Lung (tissue), 11 donors: ENCODE measurements at regions not wholly inside any gene's neighbourhood (a gene's known extent, or its start where the extent isn't known, plus 50 kb on each side); places are given as distances from the start of the nearest gene placed in this dataset.

Experiments
- ATAC-seq: fragments of 200-7000 bp; cut with Tn5 transposase; one replicate; pipeline ENCODE4 v1.9.1; 2020; ENCODE audit warnings: moderate number of reproducible peaks; ENCODE audit not compliant: insufficient read depth, low FRiP score
- DNase-seq, 3 donors: peaks; one replicate each; pipeline ENCODE4 v3.0.0-alpha.2; 2013 to 2017
- H3K27ac ChIP-seq, 2 donors: one replicate each; pipeline ENCODE4 v1.5.1; 2013; ENCODE audit warnings: mild to moderate bottlenecking in 2 of 2, moderate library complexity in 2 of 2, control low read depth in 1 of 2, inconsistent platforms in 1 of 2, low read depth in 1 of 2, low read length in 1 of 2
- H3K27me3 ChIP-seq, 3 donors: one replicate each; pipeline ENCODE4 v1.5.1; 2013; ENCODE audit warnings: low read length in 2 of 3; ENCODE audit not compliant: control insufficient read depth in 3 of 3, insufficient read depth in 3 of 3
- H3K36me3 ChIP-seq, 4 donors: one replicate each; pipeline ENCODE4 v1.5.1; 2013; ENCODE audit warnings: low read length in 4 of 4, mild to moderate bottlenecking in 1 of 4, moderate library complexity in 1 of 4; ENCODE audit not compliant: control insufficient read depth in 4 of 4, insufficient read depth in 4 of 4
- H3K4me1 ChIP-seq, 5 donors: one replicate each; pipeline ENCODE4 v1.5.1; 2013; ENCODE audit warnings: low read length in 5 of 5, mild to moderate bottlenecking in 2 of 5, moderate library complexity in 1 of 5; ENCODE audit not compliant: control insufficient read depth in 5 of 5, insufficient read depth in 5 of 5
- H3K4me3 ChIP-seq: one replicate; pipeline ENCODE4 v1.5.1; 2013; ENCODE audit warnings: mild to moderate bottlenecking, control low read depth, moderate library complexity
- H3K9ac ChIP-seq, 2 donors: one replicate each; pipeline ENCODE4 v1.5.1; 2013; ENCODE audit warnings: low read length in 2 of 2, control low read depth in 1 of 2; ENCODE audit not compliant: insufficient read depth in 1 of 2
- H3K9me3 ChIP-seq, 4 donors: one replicate each; pipeline ENCODE4 v1.5.1; 2013; ENCODE audit warnings: low read length in 3 of 4, mild to moderate bottlenecking in 1 of 4, moderate library complexity in 1 of 4; ENCODE audit not compliant: control insufficient read depth in 4 of 4, insufficient read depth in 3 of 4
- CTCF ChIP-seq: IDR thresholded peaks from 2 replicates; pipeline ENCODE4 v1.5.1; 2012; ENCODE audit warnings: mild to moderate bottlenecking; ENCODE audit errors: control extremely low read depth, extremely low read depth
- WGBS, 2 donors: extraction: QIAGEN DNeasy Blood & Tissue Kit; methylation state at CpG; one replicate each; pipeline ENCODE4 v1.1.7; 2013; 5-methylcytosine and 5-hydroxymethylcytosine counted together
- donor health status: control.
- donor health status: control.
- donor health status: Bipolar disorder and iron deficiency.
- donor health status: healthy.
- donor health status: DM: yes; HTN: yes; CAD: no.

- no peaks in the 10 kb centered on the region for H3K27me3 ChIP-seq
- 72 to 82% methylated on average over 4 of the region's 4 CpGs for WGBS, 2 donors
- peaks cover 2 to 16% (median 3%) of the 10 kb centered on the region in 5 donors for H3K4me1 ChIP-seq
Observed at GRCh38 chr6:113646701-113647100, 210.4 kb upstream of the MARCKS start.

GRCh38 chr6:113647143-113647889 is 209.8 kb upstream of the MARCKS start:
- H3K27ac ChIP-seq, result no peak overlapping the region
- H3K4me3 ChIP-seq, result no peak overlapping the region
- H3K9ac ChIP-seq, result no peak overlapping the region
- 87 to 91% methylated on average over 4 of the region's 4 CpGs for WGBS, 2 donors
- peaks cover 2 to 16% (median 3%) of the 10 kb centered on the region in 5 donors for H3K4me1 ChIP-seq
- no peaks in the 10 kb centered on the region for H3K27me3 ChIP-seq
- no peak for TF ChIP-seq CTCF
- ATAC-seq (no peak), DNase-seq (no peak)
- no peaks in the 10 kb centered on the region for H3K36me3 ChIP-seq
- no peaks in the 10 kb centered on the region for H3K9me3 ChIP-seq

More at GRCh38 chr6:113646701-113647100, 210.4 kb upstream of the MARCKS start:
- Histone ChIP-seq H3K36me3 (no peaks in the 10 kb centered on the region), H3K4me3 (no peak overlapping the region), H3K9ac (no peak overlapping the region), H3K9me3 (no peaks in the 10 kb centered on the region), H3K27ac (no peak overlapping the region)
- DNase-seq (no peak), ATAC-seq (no peak)
- TF ChIP-seq CTCF, result no peak

DNA sequence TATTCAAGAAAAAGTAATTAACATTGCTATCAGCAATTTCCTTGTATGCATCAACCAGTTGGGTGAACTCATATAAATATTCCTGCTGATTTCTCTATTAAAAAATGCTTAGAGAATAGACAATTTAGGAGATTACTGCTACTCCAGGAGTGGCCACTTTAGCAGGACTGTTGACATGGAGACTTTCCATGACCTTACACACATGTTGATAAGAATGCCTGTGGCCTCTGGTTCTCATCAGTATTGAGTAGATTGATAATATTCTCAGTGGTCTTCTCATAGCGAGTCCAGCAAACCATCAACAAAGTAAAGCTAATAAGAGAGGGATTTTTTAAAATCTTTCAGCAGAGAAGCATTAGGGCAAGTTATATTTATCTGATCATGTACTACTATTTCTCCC is 208.4 kb upstream of the MARCKS start:
- no peak overlapping the region for H3K27ac ChIP-seq
- no peaks in the 10 kb centered on the region for H3K36me3 ChIP-seq
- TF ChIP-seq CTCF, result no peak
- peaks cover 0 to 4% (median under 1%) of the 10 kb centered on the region in 5 donors for H3K4me1 ChIP-seq
- H3K27me3 ChIP-seq, result no peaks in the 10 kb centered on the region
- WGBS, 2 donors, result 85 to 93% methylated on average over 1 of the region's 1 CpG
- H3K4me3 ChIP-seq, result no peak overlapping the region
- no peak overlapping the region for H3K9ac ChIP-seq
- ATAC-seq (no peak), DNase-seq (no peak)
- H3K9me3 ChIP-seq, result no peaks in the 10 kb centered on the region
